ENCODE measurements at regions not wholly inside any gene's neighbourhood (a gene's known extent, or its start where the extent isn't known, plus 50 kb on each side); places are given as distances from the start of the nearest gene placed in this dataset.

DNA sequence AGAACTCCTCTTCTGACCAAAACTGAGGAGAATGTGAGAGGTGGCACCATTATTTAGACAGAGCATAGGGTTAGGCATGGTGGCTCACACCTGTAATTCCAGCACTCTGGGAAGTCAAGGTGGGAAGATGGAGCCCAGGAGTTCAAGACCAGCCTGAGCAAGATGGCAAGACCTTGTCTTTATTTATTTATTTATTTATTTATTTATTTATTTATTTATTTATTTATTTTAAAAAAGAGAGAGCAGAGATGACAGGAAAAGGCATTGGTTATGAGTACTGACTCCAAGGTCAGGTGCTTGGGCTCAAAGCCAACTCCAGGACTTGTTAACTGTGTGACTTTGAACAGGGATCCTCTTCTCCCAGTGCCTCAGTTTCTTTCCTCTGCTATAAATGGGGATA, 217.7 kb downstream of the MEX3B start:
- TF ChIP-seq, protein P1, sequence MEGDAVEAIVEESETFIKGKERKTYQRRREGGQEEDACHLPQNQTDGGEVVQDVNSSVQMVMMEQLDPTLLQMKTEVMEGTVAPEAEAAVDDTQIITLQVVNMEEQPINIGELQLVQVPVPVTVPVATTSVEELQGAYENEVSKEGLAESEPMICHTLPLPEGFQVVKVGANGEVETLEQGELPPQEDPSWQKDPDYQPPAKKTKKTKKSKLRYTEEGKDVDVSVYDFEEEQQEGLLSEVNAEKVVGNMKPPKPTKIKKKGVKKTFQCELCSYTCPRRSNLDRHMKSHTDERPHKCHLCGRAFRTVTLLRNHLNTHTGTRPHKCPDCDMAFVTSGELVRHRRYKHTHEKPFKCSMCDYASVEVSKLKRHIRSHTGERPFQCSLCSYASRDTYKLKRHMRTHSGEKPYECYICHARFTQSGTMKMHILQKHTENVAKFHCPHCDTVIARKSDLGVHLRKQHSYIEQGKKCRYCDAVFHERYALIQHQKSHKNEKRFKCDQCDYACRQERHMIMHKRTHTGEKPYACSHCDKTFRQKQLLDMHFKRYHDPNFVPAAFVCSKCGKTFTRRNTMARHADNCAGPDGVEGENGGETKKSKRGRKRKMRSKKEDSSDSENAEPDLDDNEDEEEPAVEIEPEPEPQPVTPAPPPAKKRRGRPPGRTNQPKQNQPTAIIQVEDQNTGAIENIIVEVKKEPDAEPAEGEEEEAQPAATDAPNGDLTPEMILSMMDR (IDR thresholded peaks at IDR 0.05), result no peak
- TF ChIP-seq POLR2A (IDR thresholded peaks at IDR 0.05), result no peak

Data from right lobe of liver (tissue), 4 donors.